ENCODE measurements at regions not wholly inside any gene's neighbourhood (a gene's known extent, or its start where the extent isn't known, plus 50 kb on each side); places are given as distances from the start of the nearest gene placed in this dataset.

- H3K4me3 ChIP-seq (ENCODE audit: low read length), result no peak overlapping the region
- H3K27ac ChIP-seq (ENCODE audit: low read length), result no peak overlapping the region
- H3K9me3 ChIP-seq (ENCODE audit: insufficient read depth, low read length), result peaks cover 9% of the 10 kb centered on the region
- no peaks in the 10 kb centered on the region for H3K4me1 ChIP-seq (ENCODE audit: low read length)
- no peaks in the 10 kb centered on the region for H3K79me2 ChIP-seq (ENCODE audit: low read length)
- no peak for TF ChIP-seq EZH2phosphoT487 (IDR thresholded peaks at IDR 0.05; ENCODE audit: low read depth)
- TF ChIP-seq, protein P1, sequence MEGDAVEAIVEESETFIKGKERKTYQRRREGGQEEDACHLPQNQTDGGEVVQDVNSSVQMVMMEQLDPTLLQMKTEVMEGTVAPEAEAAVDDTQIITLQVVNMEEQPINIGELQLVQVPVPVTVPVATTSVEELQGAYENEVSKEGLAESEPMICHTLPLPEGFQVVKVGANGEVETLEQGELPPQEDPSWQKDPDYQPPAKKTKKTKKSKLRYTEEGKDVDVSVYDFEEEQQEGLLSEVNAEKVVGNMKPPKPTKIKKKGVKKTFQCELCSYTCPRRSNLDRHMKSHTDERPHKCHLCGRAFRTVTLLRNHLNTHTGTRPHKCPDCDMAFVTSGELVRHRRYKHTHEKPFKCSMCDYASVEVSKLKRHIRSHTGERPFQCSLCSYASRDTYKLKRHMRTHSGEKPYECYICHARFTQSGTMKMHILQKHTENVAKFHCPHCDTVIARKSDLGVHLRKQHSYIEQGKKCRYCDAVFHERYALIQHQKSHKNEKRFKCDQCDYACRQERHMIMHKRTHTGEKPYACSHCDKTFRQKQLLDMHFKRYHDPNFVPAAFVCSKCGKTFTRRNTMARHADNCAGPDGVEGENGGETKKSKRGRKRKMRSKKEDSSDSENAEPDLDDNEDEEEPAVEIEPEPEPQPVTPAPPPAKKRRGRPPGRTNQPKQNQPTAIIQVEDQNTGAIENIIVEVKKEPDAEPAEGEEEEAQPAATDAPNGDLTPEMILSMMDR (IDR thresholded peaks at IDR 0.05; ENCODE audit: low read depth, low read length), result no peak
- no peak overlapping the region for H2AFZ ChIP-seq (ENCODE audit: low read depth, low read length)
- no peaks in the 10 kb centered on the region for H4K20me1 ChIP-seq (ENCODE audit: insufficient read depth, low read length)
- no peak overlapping the region for H3K9ac ChIP-seq (ENCODE audit: low read length)
- H3K4me2 ChIP-seq (ENCODE audit: low read length), result no peak overlapping the region
- H3K27me3 ChIP-seq (ENCODE audit: low read depth, low read length), result no peaks in the 10 kb centered on the region
- peaks cover 6% of the 10 kb centered on the region for H3K36me3 ChIP-seq (replicated peaks; ENCODE audit: low read depth, low read length)
These were observed 54.1 kb downstream of the FOXG1 start for GRCh38 chr14:28820677-28821076.

DNA sequence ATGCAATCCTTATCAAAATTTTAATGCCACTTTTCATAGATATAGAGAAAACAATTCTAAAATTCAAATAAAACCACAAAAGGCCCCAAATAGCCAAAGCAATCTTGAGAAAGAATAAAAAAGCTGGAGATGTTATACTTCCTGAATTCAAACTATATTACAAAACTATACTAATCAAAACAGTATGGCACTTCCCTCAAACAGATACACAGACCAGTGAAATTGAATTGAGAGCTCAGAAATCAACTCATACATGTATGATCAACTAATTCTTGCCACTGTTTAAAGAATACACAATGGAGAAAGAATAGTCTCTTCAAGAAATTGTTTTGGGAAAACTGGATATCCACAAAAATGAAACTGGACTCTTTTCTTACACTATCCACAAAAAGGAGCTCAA lies 55.4 kb downstream of the FOXG1 start:
- Histone ChIP-seq H3K9ac (ENCODE audit: low read length) (no peak overlapping the region), H3K4me1 (ENCODE audit: low read length) (no peaks in the 10 kb centered on the region), H3K4me3 (ENCODE audit: low read length) (no peak overlapping the region), H2AFZ (ENCODE audit: low read depth, low read length) (no peak overlapping the region), H3K9me3 (ENCODE audit: insufficient read depth, low read length) (peaks cover 9% of the 10 kb centered on the region), H3K79me2 (ENCODE audit: low read length) (no peaks in the 10 kb centered on the region), H3K27me3 (ENCODE audit: low read depth, low read length) (no peaks in the 10 kb centered on the region), H3K27ac (ENCODE audit: low read length) (no peak overlapping the region), H4K20me1 (ENCODE audit: insufficient read depth, low read length) (no peaks in the 10 kb centered on the region), H3K36me3 (replicated peaks; ENCODE audit: low read depth, low read length) (peaks cover 6% of the 10 kb centered on the region), H3K4me2 (ENCODE audit: low read length) (no peak overlapping the region)
- no peak for TF ChIP-seq EZH2phosphoT487 (IDR thresholded peaks at IDR 0.05; ENCODE audit: low read depth)
- TF ChIP-seq, protein P1 (IDR thresholded peaks at IDR 0.05; ENCODE audit: low read depth, low read length), result no peak

GRCh38 chr14:28823245-28823644 lies 56.7 kb downstream of the FOXG1 start:
- no peak overlapping the region for H2AFZ ChIP-seq (ENCODE audit: low read depth, low read length)
- H3K36me3 ChIP-seq (replicated peaks; ENCODE audit: low read depth, low read length), result peaks cover 6% of the 10 kb centered on the region
- no peak for TF ChIP-seq EZH2phosphoT487 (IDR thresholded peaks at IDR 0.05; ENCODE audit: low read depth)
- TF ChIP-seq, protein P1 (IDR thresholded peaks at IDR 0.05; ENCODE audit: low read depth, low read length), result no peak
- no peak overlapping the region for H3K27ac ChIP-seq (ENCODE audit: low read length)
- peaks cover 9% of the 10 kb centered on the region for H3K9me3 ChIP-seq (ENCODE audit: insufficient read depth, low read length)
- H3K9ac ChIP-seq (ENCODE audit: low read length), result no peak overlapping the region
- H3K4me3 ChIP-seq (ENCODE audit: low read length), result no peak overlapping the region
- no peak overlapping the region for H3K4me2 ChIP-seq (ENCODE audit: low read length)
- H3K27me3 ChIP-seq (ENCODE audit: low read depth, low read length), result no peaks in the 10 kb centered on the region
- H4K20me1 ChIP-seq (ENCODE audit: insufficient read depth, low read length), result no peaks in the 10 kb centered on the region
- no peaks in the 10 kb centered on the region for H3K79me2 ChIP-seq (ENCODE audit: low read length)
- peaks cover 5% of the 10 kb centered on the region for H3K4me1 ChIP-seq (ENCODE audit: low read length)

GRCh38 chr14:28830115-28830534 lies 63.5 kb downstream of the FOXG1 start:
- no peak overlapping the region for H3K4me2 ChIP-seq (ENCODE audit: low read length)

More at GRCh38 chr14:28830115-28830534, 63.5 kb downstream of the FOXG1 start:
- Histone ChIP-seq H3K79me2 (ENCODE audit: low read length) (no peaks in the 10 kb centered on the region), H3K27ac (ENCODE audit: low read length) (peak overlapping the region; percentile 78), H3K9ac (ENCODE audit: low read length) (no peak overlapping the region), H3K4me3 (ENCODE audit: low read length) (no peak overlapping the region), H3K9me3 (ENCODE audit: insufficient read depth, low read length) (no peaks in the 10 kb centered on the region), H4K20me1 (ENCODE audit: insufficient read depth, low read length) (no peaks in the 10 kb centered on the region), H2AFZ (ENCODE audit: low read depth, low read length) (no peak overlapping the region), H3K4me1 (ENCODE audit: low read length) (peaks cover 44% of the 10 kb centered on the region), H3K36me3 (replicated peaks; ENCODE audit: low read depth, low read length) (peaks cover 4% of the 10 kb centered on the region), H3K27me3 (ENCODE audit: low read depth, low read length) (no peaks in the 10 kb centered on the region)
- TF ChIP-seq, protein P1 (IDR thresholded peaks at IDR 0.05; ENCODE audit: low read depth, low read length), result no peak
- TF ChIP-seq EZH2phosphoT487 (IDR thresholded peaks at IDR 0.05; ENCODE audit: low read depth), result no peak

Data from OCI-LY3 (cell line).